ENCODE measurements at regions not wholly inside any gene's neighbourhood (a gene's known extent, or its start where the extent isn't known, plus 50 kb on each side); places are given as distances from the start of the nearest gene placed in this dataset.

DNA sequence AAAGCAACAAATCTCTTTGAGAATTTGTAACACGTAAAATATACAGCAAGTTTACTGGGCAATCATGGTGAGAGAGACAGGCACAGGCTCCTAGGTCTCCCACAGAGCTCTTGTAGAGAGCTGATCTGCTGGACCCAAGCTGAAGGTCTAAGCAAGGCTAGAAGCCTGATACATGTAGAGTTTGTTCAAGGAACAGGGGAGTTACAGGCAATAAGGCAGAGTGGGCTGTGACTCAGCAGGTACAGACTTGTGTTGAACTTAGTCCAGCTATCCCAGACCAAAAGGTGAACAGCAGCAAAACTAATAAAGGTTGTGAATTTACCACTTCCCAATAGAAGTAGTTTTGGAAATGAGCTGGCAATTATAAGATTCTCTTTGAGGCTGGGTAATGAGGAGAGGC is 273.6 kb downstream of the GRIN2B start:
- Histone ChIP-seq H3K36me3 (ENCODE audit: control insufficient read depth in 5 of 5, insufficient read depth in 5 of 5, low read length in 5 of 5) (no peaks in the 10 kb centered on the region), H3K4me1 (ENCODE audit: control insufficient read depth in 5 of 5, insufficient read depth in 5 of 5, low read length in 5 of 5) (no peaks in the 10 kb centered on the region), H3K27me3 (ENCODE audit: control insufficient read depth in 5 of 5, insufficient read depth in 4 of 5, low read length in 5 of 5) (peaks cover 0 to 2% (median 0%) of the 10 kb centered on the region in 5 donors), H3K27ac (ENCODE audit: low read depth, low read length) (no peak overlapping the region), H3K4me3 (ENCODE audit: low read depth in 1 of 5, low read length in 5 of 5) (no peak overlapping the region), H3K9ac (ENCODE audit: low read length in 5 of 5) (no peak overlapping the region), H3K9me3 (ENCODE audit: control insufficient read depth in 5 of 5, low read length in 5 of 5) (no peaks in the 10 kb centered on the region)

DNA sequence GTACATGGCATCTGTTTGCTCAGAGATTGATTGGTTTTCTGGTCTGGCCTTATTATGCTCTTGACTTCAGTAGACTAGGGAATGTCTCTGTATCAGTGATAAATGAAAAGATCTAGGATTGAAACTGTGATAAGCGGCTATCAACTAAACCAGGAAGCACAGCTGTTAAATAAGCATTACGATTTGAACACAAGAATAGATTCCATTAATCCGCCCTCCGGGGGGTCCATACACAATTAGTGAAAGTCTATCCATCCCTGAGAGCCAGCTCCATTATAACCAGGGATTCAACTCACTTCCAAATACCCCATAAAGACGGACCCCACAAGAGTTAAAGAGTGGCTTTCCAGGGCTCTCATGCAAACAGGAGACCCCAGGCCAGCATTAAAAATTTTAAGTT is 279.0 kb downstream of the GRIN2B start:
- H3K9me3 ChIP-seq (ENCODE audit: control insufficient read depth in 5 of 5, low read length in 5 of 5), result no peaks in the 10 kb centered on the region
- H3K9ac ChIP-seq (ENCODE audit: low read length in 5 of 5), result no peak overlapping the region
- H3K4me1 ChIP-seq (ENCODE audit: control insufficient read depth in 5 of 5, insufficient read depth in 5 of 5, low read length in 5 of 5), result no peaks in the 10 kb centered on the region
- H3K27ac ChIP-seq (ENCODE audit: low read depth, low read length), result no peak overlapping the region
- H3K36me3 ChIP-seq (ENCODE audit: control insufficient read depth in 5 of 5, insufficient read depth in 5 of 5, low read length in 5 of 5), result no peaks in the 10 kb centered on the region
- H3K4me3 ChIP-seq (ENCODE audit: low read depth in 1 of 5, low read length in 5 of 5), result no peak overlapping the region
- peaks cover 0 to 2% (median 0%) of the 10 kb centered on the region in 5 donors for H3K27me3 ChIP-seq (ENCODE audit: control insufficient read depth in 5 of 5, insufficient read depth in 4 of 5, low read length in 5 of 5)

- no peak overlapping the region for H3K27ac ChIP-seq (ENCODE audit: low read depth, low read length)
- H3K9me3 ChIP-seq (ENCODE audit: control insufficient read depth in 5 of 5, low read length in 5 of 5), result no peaks in the 10 kb centered on the region
- H3K4me3 ChIP-seq (ENCODE audit: low read depth in 1 of 5, low read length in 5 of 5), result no peak overlapping the region
- H3K27me3 ChIP-seq (ENCODE audit: control insufficient read depth in 5 of 5, insufficient read depth in 4 of 5, low read length in 5 of 5), result no peaks in the 10 kb centered on the region
- no peaks in the 10 kb centered on the region for H3K36me3 ChIP-seq (ENCODE audit: control insufficient read depth in 5 of 5, insufficient read depth in 5 of 5, low read length in 5 of 5)
- no peak overlapping the region for H3K9ac ChIP-seq (ENCODE audit: low read length in 5 of 5)
- H3K4me1 ChIP-seq (ENCODE audit: control insufficient read depth in 5 of 5, insufficient read depth in 5 of 5, low read length in 5 of 5), result no peaks in the 10 kb centered on the region
Observed at GRCh38 chr12:13701502-13701901, 279.9 kb downstream of the GRIN2B start.

DNA sequence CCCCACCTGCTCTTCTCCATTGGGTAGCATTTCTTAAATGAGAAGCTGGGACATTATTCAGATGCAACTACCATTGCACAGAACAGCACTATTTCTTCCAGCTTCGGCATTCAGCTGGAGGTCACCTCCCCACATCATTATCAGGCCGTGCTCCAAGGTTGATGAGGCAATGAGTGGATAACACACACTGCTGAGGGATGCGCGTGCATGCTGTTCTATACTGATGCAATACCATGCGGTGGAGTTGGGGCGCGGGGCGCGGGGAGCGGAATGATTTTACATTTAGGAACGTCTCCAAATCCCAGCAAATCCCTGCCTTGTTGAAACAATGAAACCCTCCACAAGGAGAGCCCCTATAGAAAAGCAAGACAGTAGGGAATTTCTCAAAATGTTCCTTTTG is 283.4 kb downstream of the GRIN2B start:
- no peak overlapping the region for H3K27ac ChIP-seq (ENCODE audit: low read depth, low read length)
- no peak overlapping the region for H3K9ac ChIP-seq (ENCODE audit: low read length in 5 of 5)
- no peak overlapping the region for H3K4me3 ChIP-seq (ENCODE audit: low read depth in 1 of 5, low read length in 5 of 5)
- H3K4me1 ChIP-seq (ENCODE audit: control insufficient read depth in 5 of 5, insufficient read depth in 5 of 5, low read length in 5 of 5), result no peaks in the 10 kb centered on the region
- H3K27me3 ChIP-seq (ENCODE audit: control insufficient read depth in 5 of 5, insufficient read depth in 4 of 5, low read length in 5 of 5), result peaks cover 0 to 3% (median 0%) of the 10 kb centered on the region in 5 donors
- no peaks in the 10 kb centered on the region for H3K9me3 ChIP-seq (ENCODE audit: control insufficient read depth in 5 of 5, low read length in 5 of 5)
- H3K36me3 ChIP-seq (ENCODE audit: control insufficient read depth in 5 of 5, insufficient read depth in 5 of 5, low read length in 5 of 5), result no peaks in the 10 kb centered on the region

GRCh38 chr12:13695781-13696180 is 285.6 kb downstream of the GRIN2B start:
- Histone ChIP-seq H3K36me3 (ENCODE audit: control insufficient read depth in 5 of 5, insufficient read depth in 5 of 5, low read length in 5 of 5) (no peaks in the 10 kb centered on the region), H3K9ac (ENCODE audit: low read length in 5 of 5) (no peak overlapping the region)

DNA sequence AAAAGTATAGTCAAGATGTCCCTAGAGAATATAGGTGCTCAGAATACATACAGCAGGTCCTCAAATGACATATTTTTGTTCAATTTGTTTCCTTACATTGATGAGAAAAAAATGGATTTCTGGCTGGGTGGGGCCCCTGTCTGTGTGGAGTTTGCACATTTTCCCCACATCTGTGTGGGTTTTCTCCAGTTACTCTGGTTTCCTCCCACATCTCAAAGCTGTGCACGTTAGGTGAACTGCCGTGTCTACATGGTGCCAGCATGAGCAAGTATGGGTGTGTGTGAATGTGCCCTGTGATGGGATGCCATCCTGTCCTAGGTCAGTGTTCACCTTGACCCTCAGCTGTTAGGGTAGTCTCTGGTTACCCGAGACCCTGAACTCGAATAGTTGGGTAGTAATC is 289.1 kb downstream of the GRIN2B start:
- no peak overlapping the region for H3K4me3 ChIP-seq (ENCODE audit: low read depth in 1 of 5, low read length in 5 of 5)
- no peak overlapping the region for H3K27ac ChIP-seq (ENCODE audit: low read depth, low read length)
- no peaks in the 10 kb centered on the region for H3K4me1 ChIP-seq (ENCODE audit: control insufficient read depth in 5 of 5, insufficient read depth in 5 of 5, low read length in 5 of 5)
- peaks cover 0 to 3% (median 0%) of the 10 kb centered on the region in 5 donors for H3K27me3 ChIP-seq (ENCODE audit: control insufficient read depth in 5 of 5, insufficient read depth in 4 of 5, low read length in 5 of 5)
- H3K9ac ChIP-seq (ENCODE audit: low read length in 5 of 5), result no peak overlapping the region
- no peaks in the 10 kb centered on the region for H3K9me3 ChIP-seq (ENCODE audit: control insufficient read depth in 5 of 5, low read length in 5 of 5)
- no peaks in the 10 kb centered on the region for H3K36me3 ChIP-seq (ENCODE audit: control insufficient read depth in 5 of 5, insufficient read depth in 5 of 5, low read length in 5 of 5)

More at GRCh38 chr12:13695781-13696180, 285.6 kb downstream of the GRIN2B start:
- no peaks in the 10 kb centered on the region for H3K4me1 ChIP-seq (ENCODE audit: control insufficient read depth in 5 of 5, insufficient read depth in 5 of 5, low read length in 5 of 5)
- no peak overlapping the region for H3K4me3 ChIP-seq (ENCODE audit: low read depth in 1 of 5, low read length in 5 of 5)
- H3K9me3 ChIP-seq (ENCODE audit: control insufficient read depth in 5 of 5, low read length in 5 of 5), result no peaks in the 10 kb centered on the region
- no peak overlapping the region for H3K27ac ChIP-seq (ENCODE audit: low read depth, low read length)
- H3K27me3 ChIP-seq (ENCODE audit: control insufficient read depth in 5 of 5, insufficient read depth in 4 of 5, low read length in 5 of 5), result peaks cover 0 to 3% (median 0%) of the 10 kb centered on the region in 5 donors

GRCh38 chr12:13691598-13691997 is 289.8 kb downstream of the GRIN2B start:
- Histone ChIP-seq H3K36me3 (ENCODE audit: control insufficient read depth in 5 of 5, insufficient read depth in 5 of 5, low read length in 5 of 5) (no peaks in the 10 kb centered on the region), H3K27ac (ENCODE audit: low read depth, low read length) (no peak overlapping the region), H3K9me3 (ENCODE audit: control insufficient read depth in 5 of 5, low read length in 5 of 5) (no peaks in the 10 kb centered on the region), H3K4me3 (ENCODE audit: low read depth in 1 of 5, low read length in 5 of 5) (no peak overlapping the region), H3K9ac (ENCODE audit: low read length in 5 of 5) (no peak overlapping the region), H3K27me3 (ENCODE audit: control insufficient read depth in 5 of 5, insufficient read depth in 4 of 5, low read length in 5 of 5) (peaks cover 0 to 3% (median 0%) of the 10 kb centered on the region in 5 donors), H3K4me1 (ENCODE audit: control insufficient read depth in 5 of 5, insufficient read depth in 5 of 5, low read length in 5 of 5) (no peaks in the 10 kb centered on the region)

DNA sequence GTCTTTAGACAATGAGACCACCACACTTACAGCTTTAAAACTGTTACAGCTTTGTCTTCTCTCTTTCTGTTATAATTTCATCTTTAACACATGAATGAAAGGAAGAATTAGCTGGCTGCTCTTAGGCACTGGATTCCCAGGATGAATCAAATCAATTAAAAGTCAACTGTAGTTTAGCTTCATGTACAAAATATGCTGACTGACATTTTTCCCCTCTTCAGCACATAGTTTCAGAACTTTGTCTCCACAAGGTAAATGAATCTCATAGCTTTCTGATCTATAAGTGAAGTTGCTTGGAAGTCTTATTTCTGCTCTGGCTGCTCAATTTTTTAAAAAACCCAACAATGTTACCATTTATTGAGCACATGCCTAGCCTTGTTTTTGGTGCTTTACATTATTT is 293.8 kb downstream of the GRIN2B start:
- H3K9me3 ChIP-seq (ENCODE audit: control insufficient read depth in 5 of 5, low read length in 5 of 5), result no peaks in the 10 kb centered on the region
- H3K9ac ChIP-seq (ENCODE audit: low read length in 5 of 5), result no peak overlapping the region
- H3K27ac ChIP-seq (ENCODE audit: low read depth, low read length), result no peak overlapping the region
- H3K27me3 ChIP-seq (ENCODE audit: control insufficient read depth in 5 of 5, insufficient read depth in 4 of 5, low read length in 5 of 5), result no peaks in the 10 kb centered on the region
- peaks cover 0 to 2% (median 0%) of the 10 kb centered on the region in 5 donors for H3K36me3 ChIP-seq (ENCODE audit: control insufficient read depth in 5 of 5, insufficient read depth in 5 of 5, low read length in 5 of 5)
- H3K4me1 ChIP-seq (ENCODE audit: control insufficient read depth in 5 of 5, insufficient read depth in 5 of 5, low read length in 5 of 5), result no peaks in the 10 kb centered on the region
- H3K4me3 ChIP-seq (ENCODE audit: low read depth in 1 of 5, low read length in 5 of 5), result no peak overlapping the region

- H3K9ac ChIP-seq (ENCODE audit: low read length in 5 of 5), result no peak overlapping the region
- no peaks in the 10 kb centered on the region for H3K27me3 ChIP-seq (ENCODE audit: control insufficient read depth in 5 of 5, insufficient read depth in 4 of 5, low read length in 5 of 5)
- no peaks in the 10 kb centered on the region for H3K4me1 ChIP-seq (ENCODE audit: control insufficient read depth in 5 of 5, insufficient read depth in 5 of 5, low read length in 5 of 5)
- no peak overlapping the region for H3K4me3 ChIP-seq (ENCODE audit: low read depth in 1 of 5, low read length in 5 of 5)
- H3K36me3 ChIP-seq (ENCODE audit: control insufficient read depth in 5 of 5, insufficient read depth in 5 of 5, low read length in 5 of 5), result peaks cover 0 to 2% (median 0%) of the 10 kb centered on the region in 5 donors
- H3K27ac ChIP-seq (ENCODE audit: low read depth, low read length), result no peak overlapping the region
- H3K9me3 ChIP-seq (ENCODE audit: control insufficient read depth in 5 of 5, low read length in 5 of 5), result no peaks in the 10 kb centered on the region
Observed at GRCh38 chr12:13686260-13686659, 295.1 kb downstream of the GRIN2B start.

DNA sequence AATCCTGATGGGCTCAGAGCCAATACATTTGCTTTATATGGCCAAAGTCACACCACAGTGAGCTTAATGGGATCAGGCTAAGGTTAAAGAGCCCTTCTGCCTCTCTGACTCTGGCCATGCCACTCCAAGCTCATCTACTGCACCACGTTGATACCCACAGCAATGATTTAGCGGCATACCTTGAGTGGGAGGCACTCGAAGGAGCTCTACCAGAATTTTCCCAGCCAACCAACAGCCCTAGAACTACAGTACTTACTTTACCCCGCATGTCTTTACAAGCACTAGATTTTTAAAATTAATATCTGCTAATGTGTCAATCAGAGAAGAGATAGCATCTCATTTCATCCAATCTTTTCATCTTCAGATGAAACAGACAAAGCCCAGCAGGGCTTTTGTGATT is 300.5 kb downstream of the GRIN2B start:
- H3K36me3 ChIP-seq (ENCODE audit: control insufficient read depth in 5 of 5, insufficient read depth in 5 of 5, low read length in 5 of 5), result peaks cover 0 to 2% (median 0%) of the 10 kb centered on the region in 5 donors
- H3K9ac ChIP-seq (ENCODE audit: low read length in 5 of 5), result no peak overlapping the region
- H3K27me3 ChIP-seq (ENCODE audit: control insufficient read depth in 5 of 5, insufficient read depth in 4 of 5, low read length in 5 of 5), result no peaks in the 10 kb centered on the region
- no peak overlapping the region for H3K27ac ChIP-seq (ENCODE audit: low read depth, low read length)
- H3K4me1 ChIP-seq (ENCODE audit: control insufficient read depth in 5 of 5, insufficient read depth in 5 of 5, low read length in 5 of 5), result no peaks in the 10 kb centered on the region
- no peak overlapping the region for H3K4me3 ChIP-seq (ENCODE audit: low read depth in 1 of 5, low read length in 5 of 5)
- no peaks in the 10 kb centered on the region for H3K9me3 ChIP-seq (ENCODE audit: control insufficient read depth in 5 of 5, low read length in 5 of 5)

- no peaks in the 10 kb centered on the region for H3K9me3 ChIP-seq (ENCODE audit: control insufficient read depth in 5 of 5, low read length in 5 of 5)
- no peaks in the 10 kb centered on the region for H3K36me3 ChIP-seq (ENCODE audit: control insufficient read depth in 5 of 5, insufficient read depth in 5 of 5, low read length in 5 of 5)
- no peaks in the 10 kb centered on the region for H3K4me1 ChIP-seq (ENCODE audit: control insufficient read depth in 5 of 5, insufficient read depth in 5 of 5, low read length in 5 of 5)
- no peaks in the 10 kb centered on the region for H3K27me3 ChIP-seq (ENCODE audit: control insufficient read depth in 5 of 5, insufficient read depth in 4 of 5, low read length in 5 of 5)
- H3K4me3 ChIP-seq (ENCODE audit: low read depth in 1 of 5, low read length in 5 of 5), result no peak overlapping the region
- H3K27ac ChIP-seq (ENCODE audit: low read depth, low read length), result no peak overlapping the region
- no peak overlapping the region for H3K9ac ChIP-seq (ENCODE audit: low read length in 5 of 5)
Observed at GRCh38 chr12:13676880-13677279, 304.5 kb downstream of the GRIN2B start.

All from subcutaneous abdominal adipose tissue (tissue), 5 donors.